ENCODE measurements at regions not wholly inside any gene's neighbourhood (a gene's known extent, or its start where the extent isn't known, plus 50 kb on each side); places are given as distances from the start of the nearest gene placed in this dataset.

DNA sequence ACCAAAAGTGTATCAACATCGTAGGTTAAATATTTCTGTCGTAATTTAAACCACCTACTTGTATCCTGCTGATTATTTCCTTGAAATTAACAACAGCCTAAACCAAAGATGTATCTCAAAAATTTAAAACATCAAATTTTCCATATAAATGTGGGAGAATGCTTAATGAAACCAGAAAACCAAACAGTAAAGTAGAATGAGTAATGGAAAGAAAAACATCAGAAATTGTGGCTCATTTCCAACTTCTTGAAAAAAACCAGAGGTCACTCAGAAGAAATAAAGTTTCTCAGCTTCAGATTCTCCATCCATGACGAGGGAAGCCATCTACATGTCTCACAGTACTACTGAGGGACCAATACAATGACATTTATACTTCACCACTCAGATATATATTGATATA, 296.5 kb downstream of the NOL4 start:
- H2AFZ ChIP-seq (ENCODE audit: low read depth, low read length) = no peak overlapping the region
- no peak overlapping the region for H3K4me3 Mint-ChIP-seq (ENCODE audit: unreplicated experiment)
- no peaks in the 10 kb centered on the region for H3K36me3 Mint-ChIP-seq (ENCODE audit: low read depth, unreplicated experiment)
- no peaks in the 10 kb centered on the region for H3K36me3 ChIP-seq (ENCODE audit: insufficient read depth, low read length)
- DNase-seq (ENCODE audit: low read depth) (peak; percentile 85), FAIRE-seq (peak; percentile 32)
- H3K4me1 Mint-ChIP-seq (ENCODE audit: low read depth, unreplicated experiment) = no peaks in the 10 kb centered on the region
- H3K27ac ChIP-seq (ENCODE audit: low read depth, low read length) = peak overlapping the region; percentile 65
- peaks cover 7% of the 10 kb centered on the region for H3K4me1 ChIP-seq (ENCODE audit: insufficient read depth, low read length)
- H3K4me3 ChIP-seq (ENCODE audit: insufficient read depth, low read depth, low read length) = no peak overlapping the region
- no peaks in the 10 kb centered on the region for H4K20me1 ChIP-seq (ENCODE audit: insufficient read depth, low read length)
- H3K27ac Mint-ChIP-seq (ENCODE audit: unreplicated experiment) = no peak overlapping the region
- H3K4me2 ChIP-seq (ENCODE audit: low read length) = peak overlapping the region; percentile 54
- no peaks in the 10 kb centered on the region for H3K9me3 Mint-ChIP-seq (ENCODE audit: unreplicated experiment)
- no peaks in the 10 kb centered on the region for H3K27me3 ChIP-seq (ENCODE audit: insufficient read depth, low read length)
- H3K27me3 Mint-ChIP-seq (ENCODE audit: low read depth, unreplicated experiment) = no peaks in the 10 kb centered on the region
- no peaks in the 10 kb centered on the region for H3K79me2 ChIP-seq (ENCODE audit: insufficient read depth, low read length)
- H3K9ac ChIP-seq (ENCODE audit: low read length) = no peak overlapping the region
- TF ChIP-seq EZH2 (IDR thresholded peaks at IDR 0.05; ENCODE audit: insufficient read depth, low read length) = no peak
- TF ChIP-seq, protein P1, sequence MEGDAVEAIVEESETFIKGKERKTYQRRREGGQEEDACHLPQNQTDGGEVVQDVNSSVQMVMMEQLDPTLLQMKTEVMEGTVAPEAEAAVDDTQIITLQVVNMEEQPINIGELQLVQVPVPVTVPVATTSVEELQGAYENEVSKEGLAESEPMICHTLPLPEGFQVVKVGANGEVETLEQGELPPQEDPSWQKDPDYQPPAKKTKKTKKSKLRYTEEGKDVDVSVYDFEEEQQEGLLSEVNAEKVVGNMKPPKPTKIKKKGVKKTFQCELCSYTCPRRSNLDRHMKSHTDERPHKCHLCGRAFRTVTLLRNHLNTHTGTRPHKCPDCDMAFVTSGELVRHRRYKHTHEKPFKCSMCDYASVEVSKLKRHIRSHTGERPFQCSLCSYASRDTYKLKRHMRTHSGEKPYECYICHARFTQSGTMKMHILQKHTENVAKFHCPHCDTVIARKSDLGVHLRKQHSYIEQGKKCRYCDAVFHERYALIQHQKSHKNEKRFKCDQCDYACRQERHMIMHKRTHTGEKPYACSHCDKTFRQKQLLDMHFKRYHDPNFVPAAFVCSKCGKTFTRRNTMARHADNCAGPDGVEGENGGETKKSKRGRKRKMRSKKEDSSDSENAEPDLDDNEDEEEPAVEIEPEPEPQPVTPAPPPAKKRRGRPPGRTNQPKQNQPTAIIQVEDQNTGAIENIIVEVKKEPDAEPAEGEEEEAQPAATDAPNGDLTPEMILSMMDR (IDR thresholded peaks at IDR 0.05; ENCODE audit: insufficient read depth, low read depth, low read length) = no peak
- H3K9me3 ChIP-seq (ENCODE audit: insufficient read depth, low read depth, low read length) = no peaks in the 10 kb centered on the region

DNA sequence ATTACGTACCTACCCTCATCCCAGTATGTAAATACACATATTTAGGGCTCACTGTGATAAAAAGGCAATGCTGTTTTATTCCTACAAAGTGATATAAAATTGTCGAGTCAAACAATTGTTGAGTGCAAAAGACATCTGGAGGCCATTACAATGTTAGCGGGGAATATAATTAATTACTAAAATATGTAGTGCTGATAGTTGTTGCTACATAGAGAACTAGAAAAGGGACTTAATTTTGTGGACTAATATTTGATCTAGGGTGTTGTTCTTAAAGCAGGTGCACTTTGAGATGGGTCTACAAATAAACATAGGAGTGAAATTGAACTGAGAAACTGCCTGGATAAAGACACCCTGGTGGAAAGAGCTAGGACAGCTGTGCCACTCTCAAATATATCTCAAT, 300.1 kb downstream of the NOL4 start:
- no peaks in the 10 kb centered on the region for H3K27me3 ChIP-seq (ENCODE audit: insufficient read depth, low read length)
- no peak overlapping the region for H3K27ac ChIP-seq (ENCODE audit: low read depth, low read length)
- no peaks in the 10 kb centered on the region for H3K9me3 Mint-ChIP-seq (ENCODE audit: unreplicated experiment)
- H3K36me3 ChIP-seq (ENCODE audit: insufficient read depth, low read length) = no peaks in the 10 kb centered on the region
- H3K4me2 ChIP-seq (ENCODE audit: low read length) = no peak overlapping the region
- H3K27me3 Mint-ChIP-seq (ENCODE audit: low read depth, unreplicated experiment) = no peaks in the 10 kb centered on the region
- H3K4me3 ChIP-seq (ENCODE audit: insufficient read depth, low read depth, low read length) = no peak overlapping the region
- no peaks in the 10 kb centered on the region for H3K9me3 ChIP-seq (ENCODE audit: insufficient read depth, low read depth, low read length)
- no peak overlapping the region for H3K4me3 Mint-ChIP-seq (ENCODE audit: unreplicated experiment)
- no peak overlapping the region for H3K9ac ChIP-seq (ENCODE audit: low read length)
- no peak for FAIRE-seq
- no peaks in the 10 kb centered on the region for H4K20me1 ChIP-seq (ENCODE audit: insufficient read depth, low read length)
- no peaks in the 10 kb centered on the region for H3K79me2 ChIP-seq (ENCODE audit: insufficient read depth, low read length)
- H2AFZ ChIP-seq (ENCODE audit: low read depth, low read length) = no peak overlapping the region
- no peak for DNase-seq (ENCODE audit: low read depth)
- H3K36me3 Mint-ChIP-seq (ENCODE audit: low read depth, unreplicated experiment) = no peaks in the 10 kb centered on the region
- no peaks in the 10 kb centered on the region for H3K4me1 Mint-ChIP-seq (ENCODE audit: low read depth, unreplicated experiment)
- TF ChIP-seq EZH2 (IDR thresholded peaks at IDR 0.05; ENCODE audit: insufficient read depth, low read length) = no peak
- TF ChIP-seq, protein P1 (IDR thresholded peaks at IDR 0.05; ENCODE audit: insufficient read depth, low read depth, low read length) = no peak
- H3K4me1 ChIP-seq (ENCODE audit: insufficient read depth, low read length) = peaks cover 7% of the 10 kb centered on the region
- no peak overlapping the region for H3K27ac Mint-ChIP-seq (ENCODE audit: unreplicated experiment)

DNA sequence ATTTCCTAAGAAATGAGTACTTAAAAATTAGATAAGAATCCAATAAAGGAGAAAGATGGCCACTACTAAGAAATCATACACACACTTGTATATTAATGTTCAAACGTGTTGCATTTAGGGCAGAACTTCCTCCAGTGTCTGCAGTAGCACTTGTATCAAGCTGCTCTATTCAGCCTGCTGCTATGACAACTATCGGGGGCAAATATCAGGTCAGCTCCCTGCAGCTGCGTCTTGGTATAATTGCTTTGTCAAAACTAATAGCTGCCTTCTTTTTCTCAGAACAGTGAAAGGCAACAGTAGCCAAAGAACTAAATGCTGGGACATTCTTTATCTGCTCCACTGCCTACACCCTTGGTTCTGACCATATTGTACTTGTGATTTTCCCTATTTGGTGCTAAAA, 300.7 kb downstream of the NOL4 start:
- Histone ChIP-seq H2AFZ (ENCODE audit: low read depth, low read length) (no peak overlapping the region), H3K79me2 (ENCODE audit: insufficient read depth, low read length) (no peaks in the 10 kb centered on the region), H3K27ac (ENCODE audit: low read depth, low read length) (no peak overlapping the region), H3K4me1 (ENCODE audit: insufficient read depth, low read length) (peaks cover 7% of the 10 kb centered on the region), H3K9me3 (ENCODE audit: insufficient read depth, low read depth, low read length) (no peaks in the 10 kb centered on the region), H3K27me3 (ENCODE audit: insufficient read depth, low read length) (no peaks in the 10 kb centered on the region), H3K9ac (ENCODE audit: low read length) (no peak overlapping the region), H3K4me3 (ENCODE audit: insufficient read depth, low read depth, low read length) (no peak overlapping the region), H3K4me2 (ENCODE audit: low read length) (no peak overlapping the region), H4K20me1 (ENCODE audit: insufficient read depth, low read length) (no peaks in the 10 kb centered on the region), H3K36me3 (ENCODE audit: insufficient read depth, low read length) (no peaks in the 10 kb centered on the region)
- Mint-ChIP-seq H3K9me3 (ENCODE audit: unreplicated experiment) (no peaks in the 10 kb centered on the region), H3K27me3 (ENCODE audit: low read depth, unreplicated experiment) (no peaks in the 10 kb centered on the region), H3K4me3 (ENCODE audit: unreplicated experiment) (no peak overlapping the region), H3K36me3 (ENCODE audit: low read depth, unreplicated experiment) (no peaks in the 10 kb centered on the region), H3K27ac (ENCODE audit: unreplicated experiment) (no peak overlapping the region), H3K4me1 (ENCODE audit: low read depth, unreplicated experiment) (no peaks in the 10 kb centered on the region)
- DNase-seq (ENCODE audit: low read depth) = no peak
- FAIRE-seq = no peak
- TF ChIP-seq, protein P1 (IDR thresholded peaks at IDR 0.05; ENCODE audit: insufficient read depth, low read depth, low read length) = no peak
- TF ChIP-seq EZH2 (IDR thresholded peaks at IDR 0.05; ENCODE audit: insufficient read depth, low read length) = no peak

Measured in astrocyte (in vitro differentiated cells and primary cell).